Thyroid gland (tissue), 4 donors: ENCODE measurements at regions not wholly inside any gene's neighbourhood (a gene's known extent, or its start where the extent isn't known, plus 50 kb on each side); places are given as distances from the start of the nearest gene placed in this dataset.
"Not testable (repeated sequence)": the region's sequence is repeated elsewhere in the genome, so short reads cannot be mapped to it uniquely, and the experiment has no call there.

Experiments
- POLR2A ChIP-seq, 2 donors: fragments of 450-650 bp; IDR thresholded peaks; one replicate each; pipeline ENCODE4 v1.6.1; 2017; ENCODE audit warnings: antibody characterized with exemption in 2 of 2, mild to moderate bottlenecking in 2 of 2, moderate library complexity in 1 of 2
- TF ChIP-seq, protein P1 (sequence below), 6 experiments: fragments of 200-600 bp in 3 of 6; fragments of 450-650 bp in 3 of 6; sonication (generic) in 3 of 6; IDR thresholded peaks; one replicate each; pipeline ENCODE4 v1.5.1; 2016 to 2019; ENCODE audit warnings: antibody characterized with exemption in 6 of 6, mild to moderate bottlenecking in 2 of 6, inconsistent platforms in 1 of 6, moderate library complexity in 1 of 6

DNA sequence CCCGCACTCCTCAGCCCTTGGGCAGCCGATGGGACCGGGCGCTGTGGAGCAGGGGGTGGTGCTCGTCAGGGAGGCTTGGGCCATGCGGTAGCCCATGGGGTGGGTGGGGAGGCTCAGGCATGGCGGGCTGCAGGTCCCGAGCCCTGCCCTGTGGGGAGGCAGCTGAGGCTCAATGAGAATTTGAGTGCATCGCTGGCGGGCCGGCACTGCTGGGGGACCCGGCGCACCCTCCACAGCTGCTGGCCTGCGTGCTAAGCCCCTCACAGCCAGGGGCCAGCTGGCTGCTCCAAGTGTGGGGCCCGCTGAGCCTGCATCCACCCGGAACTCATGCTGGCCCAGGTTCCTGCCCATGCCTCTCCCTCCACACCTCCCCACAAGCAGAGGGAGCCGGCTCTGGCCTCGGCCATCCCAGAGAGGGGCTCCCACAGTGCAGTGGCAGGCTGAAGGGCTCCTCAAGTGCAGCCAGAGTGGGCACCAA is 543.5 kb upstream of the FAM98A start:
- TF ChIP-seq POLR2A (IDR thresholded peaks at IDR 0.05), result not testable (repeated sequence)
- TF ChIP-seq, protein P1, sequence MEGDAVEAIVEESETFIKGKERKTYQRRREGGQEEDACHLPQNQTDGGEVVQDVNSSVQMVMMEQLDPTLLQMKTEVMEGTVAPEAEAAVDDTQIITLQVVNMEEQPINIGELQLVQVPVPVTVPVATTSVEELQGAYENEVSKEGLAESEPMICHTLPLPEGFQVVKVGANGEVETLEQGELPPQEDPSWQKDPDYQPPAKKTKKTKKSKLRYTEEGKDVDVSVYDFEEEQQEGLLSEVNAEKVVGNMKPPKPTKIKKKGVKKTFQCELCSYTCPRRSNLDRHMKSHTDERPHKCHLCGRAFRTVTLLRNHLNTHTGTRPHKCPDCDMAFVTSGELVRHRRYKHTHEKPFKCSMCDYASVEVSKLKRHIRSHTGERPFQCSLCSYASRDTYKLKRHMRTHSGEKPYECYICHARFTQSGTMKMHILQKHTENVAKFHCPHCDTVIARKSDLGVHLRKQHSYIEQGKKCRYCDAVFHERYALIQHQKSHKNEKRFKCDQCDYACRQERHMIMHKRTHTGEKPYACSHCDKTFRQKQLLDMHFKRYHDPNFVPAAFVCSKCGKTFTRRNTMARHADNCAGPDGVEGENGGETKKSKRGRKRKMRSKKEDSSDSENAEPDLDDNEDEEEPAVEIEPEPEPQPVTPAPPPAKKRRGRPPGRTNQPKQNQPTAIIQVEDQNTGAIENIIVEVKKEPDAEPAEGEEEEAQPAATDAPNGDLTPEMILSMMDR (IDR thresholded peaks at IDR 0.05), result not testable (repeated sequence)
